Keratinocyte (primary cell): ENCODE measurements at regions not wholly inside any gene's neighbourhood (a gene's known extent, or its start where the extent isn't known, plus 50 kb on each side); places are given as distances from the start of the nearest gene placed in this dataset.

Experiments used
- DNase-seq: peaks from one replicate; pipeline ENCODE4 v3.0.0-alpha.2; 2011; ENCODE audit warnings: low read depth, missing footprints, low spot score
- FAIRE-seq: peaks from 2 replicates; lab custom pipeline; 2011; peaks lifted over from hg19 to GRCh38; lab: Jason Lieb, UNC
- H2AFZ ChIP-seq: 2 replicates; pipeline ENCODE4 v1.6.0; 2012; ENCODE audit warnings: low read length, control low read depth, inconsistent platforms; ENCODE audit not compliant: control insufficient read depth
- H3K27ac ChIP-seq: 2 replicates; pipeline ENCODE4 v1.5.1; 2011; ENCODE audit warnings: low read length; ENCODE audit not compliant: control insufficient read depth, insufficient read depth
- H3K27me3 ChIP-seq: 3 replicates; pipeline ENCODE4 v1.6.0; 2011; ENCODE audit warnings: low read length; ENCODE audit not compliant: control insufficient read depth, insufficient read depth; ENCODE audit errors: extremely low read depth
- H3K36me3 ChIP-seq, 2 experiments: 2 replicates in 1 of 2; 3 replicates in 1 of 2; pipeline ENCODE4 v1.5.1; 2011; ENCODE audit warnings: low read length in 2 of 2, mild to moderate bottlenecking in 1 of 2; ENCODE audit not compliant: control insufficient read depth in 2 of 2, insufficient read depth in 2 of 2; ENCODE audit errors: extremely low read depth in 1 of 2
- H3K4me1 ChIP-seq: 3 replicates; pipeline ENCODE4 v1.5.1; 2011; ENCODE audit warnings: low read length; ENCODE audit not compliant: control insufficient read depth, insufficient read depth; ENCODE audit errors: extremely low read depth
- H3K4me2 ChIP-seq: 3 replicates; pipeline ENCODE4 v1.6.0; 2011; ENCODE audit warnings: low read depth, low read length; ENCODE audit not compliant: control insufficient read depth, insufficient read depth; ENCODE audit errors: extremely low read depth
- H3K4me3 ChIP-seq, 3 experiments: fragments of 200-600 bp in 1 of 3; sonication (generic) in 1 of 3; 2 replicates in 2 of 3; 3 replicates in 1 of 3; pipeline ENCODE4 v1.5.1; 2011 to 2016; ENCODE audit warnings: low read length in 3 of 3, mild to moderate bottlenecking in 3 of 3, control low read depth in 2 of 3, inconsistent platforms in 1 of 3, low read depth in 1 of 3, mixed read lengths in 1 of 3, mixed run types in 1 of 3, moderate library complexity in 1 of 3; ENCODE audit not compliant: control insufficient read depth in 2 of 3, insufficient read depth in 2 of 3; ENCODE audit errors: extremely low read depth in 1 of 3
- H3K79me2 ChIP-seq: 2 replicates; pipeline ENCODE4 v1.6.0; 2012; ENCODE audit warnings: low read length; ENCODE audit not compliant: control insufficient read depth, insufficient read depth
- H3K9ac ChIP-seq: 3 replicates; pipeline ENCODE4 v1.6.0; 2011; ENCODE audit warnings: low read length; ENCODE audit not compliant: control insufficient read depth, insufficient read depth; ENCODE audit errors: extremely low read depth
- H3K9me1 ChIP-seq: 3 replicates; pipeline ENCODE4 v1.6.0; 2011; ENCODE audit warnings: low read length; ENCODE audit not compliant: control insufficient read depth, insufficient read depth; ENCODE audit errors: extremely low read depth
- H3K9me3 ChIP-seq: 2 replicates; pipeline ENCODE4 v1.5.1; 2012; ENCODE audit warnings: low read depth, low read length; ENCODE audit not compliant: control insufficient read depth
- H4K20me1 ChIP-seq: 3 replicates; pipeline ENCODE4 v1.6.0; 2011; ENCODE audit warnings: low read length; ENCODE audit not compliant: control insufficient read depth, insufficient read depth; ENCODE audit errors: extremely low read depth
- EZH2 ChIP-seq: IDR thresholded peaks from one replicate; pipeline ENCODE4 v1.6.1; 2012; ENCODE audit warnings: inconsistent platforms, mild to moderate bottlenecking, low read length, moderate library complexity
- dilution Hi-C: fragments of 300-500 bp; cut with MboI; formaldehyde crosslinking; loops from one replicate; pipeline ENCODE4 v1.7.0; 2020; ENCODE audit warnings: low sequenced_read_pairs; ENCODE audit not compliant: extremely low pct_ligation_motif_present
- TF ChIP-seq, protein P1 (sequence below), 3 experiments: IDR thresholded peaks in 1 of 3; conservative IDR thresholded peaks in 1 of 3; optimal IDR thresholded peaks in 1 of 3; 2 replicates in 2 of 3; 3 replicates in 1 of 3; pipeline versions ENCODE3 to v1.5.1; 2011; ENCODE audit warnings: low read length in 3 of 3, mild to moderate bottlenecking in 3 of 3, moderate library complexity in 2 of 3, control low read depth in 1 of 3, inconsistent platforms in 1 of 3; ENCODE audit not compliant: insufficient read depth in 2 of 3; ENCODE audit errors: extremely low read depth in 1 of 3

DNA sequence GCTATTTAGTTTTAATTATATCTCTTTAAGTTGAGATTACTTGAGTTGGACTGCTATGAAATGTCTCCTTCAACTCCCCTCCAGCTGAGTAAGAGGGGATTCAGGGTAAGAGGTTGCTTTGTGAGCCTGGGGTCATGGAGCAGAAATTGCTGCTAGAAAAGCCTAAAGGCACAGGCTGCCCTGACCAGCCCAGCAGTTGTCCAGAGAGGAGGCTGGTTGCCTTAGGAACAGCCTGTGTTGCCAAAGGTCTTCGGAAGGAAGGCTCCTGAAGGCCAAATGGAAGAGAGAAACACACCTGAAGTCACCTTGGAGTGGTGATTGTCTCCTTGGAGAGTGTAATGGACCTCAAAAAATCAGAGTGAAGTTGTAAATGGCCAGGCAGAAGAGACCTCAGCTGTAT lies 235.5 kb upstream of the PDE3A start:
- dilution Hi-C loops: no loop called here
- FAIRE-seq (no peak), DNase-seq (no peak)
- Histone ChIP-seq H3K27me3 (no peaks in the 10 kb centered on the region), H3K27ac (no peak overlapping the region), H3K9me1 (no peaks in the 10 kb centered on the region), H3K9me3 (no peaks in the 10 kb centered on the region), H4K20me1 (no peaks in the 10 kb centered on the region), H3K36me3 (no peaks in the 10 kb centered on the region), H2AFZ (no peak overlapping the region), H3K79me2 (no peaks in the 10 kb centered on the region), H3K9ac (no peak overlapping the region), H3K4me1 (no peaks in the 10 kb centered on the region), H3K4me3 (no peak overlapping the region), H3K4me2 (no peak overlapping the region)
- no peak for TF ChIP-seq EZH2
- TF ChIP-seq, protein P1, sequence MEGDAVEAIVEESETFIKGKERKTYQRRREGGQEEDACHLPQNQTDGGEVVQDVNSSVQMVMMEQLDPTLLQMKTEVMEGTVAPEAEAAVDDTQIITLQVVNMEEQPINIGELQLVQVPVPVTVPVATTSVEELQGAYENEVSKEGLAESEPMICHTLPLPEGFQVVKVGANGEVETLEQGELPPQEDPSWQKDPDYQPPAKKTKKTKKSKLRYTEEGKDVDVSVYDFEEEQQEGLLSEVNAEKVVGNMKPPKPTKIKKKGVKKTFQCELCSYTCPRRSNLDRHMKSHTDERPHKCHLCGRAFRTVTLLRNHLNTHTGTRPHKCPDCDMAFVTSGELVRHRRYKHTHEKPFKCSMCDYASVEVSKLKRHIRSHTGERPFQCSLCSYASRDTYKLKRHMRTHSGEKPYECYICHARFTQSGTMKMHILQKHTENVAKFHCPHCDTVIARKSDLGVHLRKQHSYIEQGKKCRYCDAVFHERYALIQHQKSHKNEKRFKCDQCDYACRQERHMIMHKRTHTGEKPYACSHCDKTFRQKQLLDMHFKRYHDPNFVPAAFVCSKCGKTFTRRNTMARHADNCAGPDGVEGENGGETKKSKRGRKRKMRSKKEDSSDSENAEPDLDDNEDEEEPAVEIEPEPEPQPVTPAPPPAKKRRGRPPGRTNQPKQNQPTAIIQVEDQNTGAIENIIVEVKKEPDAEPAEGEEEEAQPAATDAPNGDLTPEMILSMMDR (optimal IDR thresholded peaks at IDR 0.05 in 1 of 3, IDR thresholded peaks at IDR 0.05 in 1 of 3, conservative IDR thresholded peaks at IDR 0.05 in 1 of 3; ENCODE audit: extremely low read depth in 1 of 3, insufficient read depth in 2 of 3, low read length in 3 of 3): no peak

DNA sequence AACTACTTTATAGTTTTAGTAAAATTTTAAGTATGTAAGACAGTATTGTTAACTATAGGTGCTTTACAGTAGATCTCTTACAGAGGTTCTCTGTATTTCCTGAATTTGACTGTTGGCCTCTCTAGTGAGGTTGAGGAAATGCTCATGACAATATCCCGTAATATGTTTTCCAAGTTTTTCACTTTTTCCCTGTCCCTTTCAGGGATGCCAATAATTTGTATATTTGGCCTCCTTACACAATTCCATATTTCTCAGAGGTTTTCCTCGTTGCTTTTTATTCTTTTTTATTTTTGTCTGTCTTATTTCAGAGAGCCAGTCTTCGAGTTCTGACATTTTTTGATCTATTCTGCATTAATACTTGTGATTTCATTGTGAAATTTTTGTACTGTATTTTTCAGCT lies 233.7 kb upstream of the PDE3A start:
- H3K9ac ChIP-seq: no peak overlapping the region
- H3K79me2 ChIP-seq: no peaks in the 10 kb centered on the region
- FAIRE-seq (no peak), DNase-seq (no peak)
- no peak for TF ChIP-seq EZH2
- TF ChIP-seq, protein P1 (optimal IDR thresholded peaks at IDR 0.05 in 1 of 3, IDR thresholded peaks at IDR 0.05 in 1 of 3, conservative IDR thresholded peaks at IDR 0.05 in 1 of 3; ENCODE audit: extremely low read depth in 1 of 3, insufficient read depth in 2 of 3, low read length in 3 of 3): no peak
- H4K20me1 ChIP-seq: no peaks in the 10 kb centered on the region
- H3K27ac ChIP-seq: no peak overlapping the region
- no peaks in the 10 kb centered on the region for H3K36me3 ChIP-seq
- dilution Hi-C loops: no loop called here
- H3K4me3 ChIP-seq: no peak overlapping the region
- no peak overlapping the region for H2AFZ ChIP-seq
- H3K9me3 ChIP-seq: no peaks in the 10 kb centered on the region
- H3K9me1 ChIP-seq: no peaks in the 10 kb centered on the region
- H3K4me2 ChIP-seq: no peak overlapping the region
- no peaks in the 10 kb centered on the region for H3K4me1 ChIP-seq
- H3K27me3 ChIP-seq: no peaks in the 10 kb centered on the region
